Medulla oblongata (tissue), 1 donor: ENCODE measurements at regions not wholly inside any gene's neighbourhood (a gene's known extent, or its start where the extent isn't known, plus 50 kb on each side); places are given as distances from the start of the nearest gene placed in this dataset.
"Not testable (repeated sequence)": the region's sequence is repeated elsewhere in the genome, so short reads cannot be mapped to it uniquely, and the experiment has no call there.

Source experiments
- DNase-seq: peaks from one replicate; pipeline ENCODE4 v3.0.0-alpha.2; 2015; ENCODE audit errors: extremely low spot score

DNA sequence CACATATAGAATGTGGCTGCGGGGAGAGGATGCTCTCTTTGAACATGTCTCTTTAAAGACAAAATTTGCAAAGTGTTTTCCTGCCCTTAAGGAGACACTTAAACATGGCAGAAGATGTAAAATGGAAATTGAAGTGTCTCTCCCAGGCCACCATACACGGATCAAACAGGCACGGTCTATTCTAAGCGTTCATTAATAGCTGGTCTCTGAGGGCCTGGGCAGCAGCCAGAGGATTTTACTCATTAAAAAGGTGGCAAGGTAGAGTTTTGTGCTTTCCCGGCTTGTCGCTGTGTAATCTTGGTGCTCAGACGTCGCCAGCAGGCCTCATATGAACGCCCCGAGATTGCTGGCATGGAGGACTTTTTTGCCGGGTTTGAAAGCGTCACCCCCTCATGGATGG, 205.5 kb downstream of the EMX2 start:
- no peak for DNase-seq

DNA sequence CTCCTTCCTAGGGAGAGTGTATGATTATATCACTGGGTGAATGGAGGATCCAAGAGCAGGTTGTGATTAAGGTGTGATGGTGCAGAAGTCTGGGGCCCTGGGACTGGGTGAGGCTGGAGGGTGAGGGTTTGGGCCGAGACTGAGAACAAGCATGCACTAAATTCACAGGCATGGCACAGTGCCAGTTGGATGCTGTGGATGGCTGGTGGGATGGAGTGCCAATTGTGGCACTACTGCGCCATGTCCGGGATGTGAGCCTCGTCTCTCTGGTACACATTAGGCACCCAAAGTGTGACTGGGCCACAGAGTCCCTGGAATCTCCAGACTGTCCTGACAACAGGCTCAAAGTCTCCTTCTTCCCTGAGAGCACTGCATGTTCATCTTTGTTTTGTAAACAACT, 208.1 kb downstream of the EMX2 start:
- no peak for DNase-seq

DNA sequence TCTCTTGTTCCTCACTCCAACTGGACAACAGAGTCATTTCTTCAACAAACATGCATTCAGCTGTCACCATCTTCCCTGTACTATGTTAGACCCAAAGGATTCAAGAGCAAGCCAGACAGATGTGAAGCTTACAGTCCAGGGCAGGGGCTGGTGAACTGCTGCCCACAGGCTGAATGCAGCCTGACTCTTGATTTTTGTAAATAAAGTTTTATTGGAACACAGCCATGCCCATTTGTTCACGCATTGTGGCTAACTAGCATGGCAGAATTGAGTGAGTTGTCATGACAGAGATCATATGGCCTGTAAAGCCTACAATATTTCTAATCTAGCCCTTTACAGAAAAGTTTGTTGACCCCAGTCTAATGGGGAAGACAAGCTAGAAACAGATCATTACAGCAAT, 208.7 kb downstream of the EMX2 start:
- no peak for DNase-seq

DNA sequence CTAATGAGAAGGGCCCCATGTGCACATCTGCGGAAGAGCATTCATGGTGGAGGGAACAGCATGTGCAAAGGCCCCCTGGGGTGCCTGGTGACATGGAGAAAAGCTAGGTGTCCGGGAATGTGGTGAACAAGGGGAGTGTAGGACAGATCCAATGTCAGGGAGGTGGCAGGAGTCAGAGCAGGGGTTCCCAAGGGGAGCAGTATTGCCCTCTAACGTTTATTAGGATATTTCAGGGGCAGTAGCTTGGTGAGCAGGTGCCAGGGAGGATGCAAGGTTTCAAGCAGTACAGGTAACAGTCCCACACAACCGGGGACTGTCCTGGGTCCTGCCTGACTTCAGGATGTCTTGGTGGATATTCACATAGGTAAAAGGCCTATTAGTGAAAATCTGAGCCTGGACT, 209.6 kb downstream of the EMX2 start:
- DNase-seq = no peak

DNA sequence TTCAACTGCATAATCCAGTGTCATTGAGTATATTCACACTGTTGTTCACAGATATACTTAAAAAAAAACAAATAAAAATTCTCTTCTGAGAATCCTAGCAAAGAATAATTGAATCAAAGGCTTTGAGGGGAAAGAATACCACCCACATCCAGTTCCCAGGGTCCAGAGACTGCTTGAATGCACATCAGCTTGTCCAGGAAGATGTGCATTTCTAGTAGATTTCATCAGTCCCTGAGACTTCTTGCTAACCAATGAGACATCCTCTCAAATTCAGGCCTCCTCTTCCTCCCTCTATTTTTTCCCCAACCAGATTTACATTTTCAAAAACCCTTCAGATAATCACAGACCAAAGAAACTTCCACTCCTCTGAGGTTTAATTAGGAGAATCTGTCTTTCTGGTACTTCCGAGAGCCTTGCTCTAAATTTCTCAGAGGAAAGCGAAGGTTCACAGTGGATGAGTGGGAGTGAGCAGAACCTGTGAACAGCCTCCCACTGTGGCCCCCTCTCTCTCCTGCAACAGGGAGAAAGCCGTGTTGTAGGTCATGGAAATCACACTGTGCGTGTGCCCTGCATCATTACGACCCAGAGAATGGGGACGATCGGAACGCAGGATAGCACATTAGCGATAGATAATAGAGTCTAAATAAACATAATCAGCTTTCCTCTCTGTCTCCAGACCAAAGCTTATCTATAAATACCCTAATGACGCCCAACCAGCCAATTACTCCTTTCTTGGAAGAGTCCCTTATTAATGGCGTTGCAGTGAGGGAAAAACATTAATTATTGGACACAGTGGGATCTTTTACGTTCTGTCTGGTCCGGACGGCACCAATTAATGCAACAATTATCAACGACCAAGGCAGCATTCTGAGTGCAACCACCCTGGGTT, 212.5 kb downstream of the EMX2 start:
- DNase-seq = no peak

DNA sequence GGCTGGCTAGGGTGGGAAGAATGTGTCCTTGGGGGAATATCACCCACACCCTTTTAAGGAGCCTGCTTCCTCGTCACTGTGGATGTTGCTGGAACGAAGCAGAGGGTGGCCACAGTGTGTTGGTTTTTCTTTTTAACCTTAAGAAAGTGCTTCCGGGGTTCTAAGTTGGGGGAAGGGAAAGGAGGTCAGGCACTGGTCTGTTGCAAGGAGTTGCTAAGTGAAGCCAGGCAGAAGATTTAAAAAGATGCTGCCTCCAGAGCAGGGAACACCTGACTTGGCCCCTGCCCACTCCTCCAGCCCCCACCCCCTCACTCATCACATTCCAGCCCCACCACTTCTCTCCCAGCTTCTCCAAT, 213.1 kb downstream of the EMX2 start:
- DNase-seq = no peak

DNA sequence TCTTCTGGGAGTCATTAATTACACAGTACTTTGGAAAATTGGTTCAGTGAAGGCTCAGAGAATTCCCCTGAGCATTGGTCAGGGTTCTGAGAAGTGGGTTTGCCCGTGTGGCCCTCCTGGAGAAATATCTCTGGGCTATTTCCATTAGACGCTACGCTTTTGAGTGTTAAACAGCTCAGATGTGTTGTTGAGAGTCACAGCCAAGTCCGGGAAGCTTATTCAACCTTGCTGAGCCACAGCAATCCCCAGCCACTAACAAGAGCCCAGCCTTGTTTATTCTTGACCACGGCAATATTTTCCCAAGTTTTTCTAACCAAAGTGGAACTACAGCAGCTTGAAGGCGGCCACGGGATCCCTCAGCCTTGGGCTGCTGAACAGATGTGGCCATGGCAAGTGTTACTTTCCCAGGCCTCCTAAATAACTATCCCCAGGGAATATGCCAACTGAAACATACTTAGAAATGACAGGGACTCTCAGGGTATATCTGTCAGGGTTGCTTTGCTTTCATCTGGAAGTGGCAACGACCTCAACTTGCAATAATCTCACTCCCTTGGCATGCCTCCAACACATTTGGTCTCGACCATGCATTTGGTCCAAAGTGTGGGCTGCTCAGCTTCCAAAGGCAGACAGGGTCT, 214.7 kb downstream of the EMX2 start:
- no peak for DNase-seq

DNA sequence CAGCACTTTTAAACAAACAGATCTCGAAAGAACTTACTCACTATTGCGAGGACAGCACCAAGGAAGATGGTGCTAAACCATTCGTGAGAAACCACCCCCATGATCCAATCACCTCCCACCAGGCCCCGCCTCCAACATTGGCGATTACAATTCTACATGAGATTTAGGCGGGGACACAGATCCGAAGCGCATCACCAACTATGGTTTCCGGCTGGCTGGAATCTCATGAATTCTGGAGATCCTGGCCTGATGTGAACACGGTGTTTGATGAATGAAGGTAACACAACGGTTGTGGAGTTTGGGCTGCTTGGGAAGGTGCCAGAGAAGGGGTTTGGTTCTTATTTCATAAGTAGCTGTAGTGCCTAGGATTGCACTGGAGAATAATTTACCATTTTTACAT, 216.7 kb downstream of the EMX2 start:
- no peak for DNase-seq

DNA sequence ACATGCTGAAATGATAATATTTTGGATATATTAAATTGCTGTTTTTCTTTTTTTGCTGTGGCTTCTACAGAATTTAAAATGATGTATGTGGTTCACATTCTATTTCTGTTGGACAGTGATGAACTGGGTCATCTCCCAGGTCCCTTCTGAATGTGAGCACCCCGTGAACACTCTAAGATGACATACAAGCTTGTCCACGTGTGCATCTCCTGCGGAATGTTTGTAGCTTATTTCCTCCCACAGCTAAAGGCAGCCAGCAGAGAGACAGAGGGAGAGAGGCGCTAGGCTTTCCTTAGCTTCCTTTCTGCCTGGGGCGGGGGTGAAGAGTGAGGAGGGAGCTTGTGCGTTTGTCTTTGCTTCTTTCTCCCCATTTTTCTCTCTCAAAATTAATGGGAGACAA, 219.1 kb downstream of the EMX2 start:
- no peak for DNase-seq

DNA sequence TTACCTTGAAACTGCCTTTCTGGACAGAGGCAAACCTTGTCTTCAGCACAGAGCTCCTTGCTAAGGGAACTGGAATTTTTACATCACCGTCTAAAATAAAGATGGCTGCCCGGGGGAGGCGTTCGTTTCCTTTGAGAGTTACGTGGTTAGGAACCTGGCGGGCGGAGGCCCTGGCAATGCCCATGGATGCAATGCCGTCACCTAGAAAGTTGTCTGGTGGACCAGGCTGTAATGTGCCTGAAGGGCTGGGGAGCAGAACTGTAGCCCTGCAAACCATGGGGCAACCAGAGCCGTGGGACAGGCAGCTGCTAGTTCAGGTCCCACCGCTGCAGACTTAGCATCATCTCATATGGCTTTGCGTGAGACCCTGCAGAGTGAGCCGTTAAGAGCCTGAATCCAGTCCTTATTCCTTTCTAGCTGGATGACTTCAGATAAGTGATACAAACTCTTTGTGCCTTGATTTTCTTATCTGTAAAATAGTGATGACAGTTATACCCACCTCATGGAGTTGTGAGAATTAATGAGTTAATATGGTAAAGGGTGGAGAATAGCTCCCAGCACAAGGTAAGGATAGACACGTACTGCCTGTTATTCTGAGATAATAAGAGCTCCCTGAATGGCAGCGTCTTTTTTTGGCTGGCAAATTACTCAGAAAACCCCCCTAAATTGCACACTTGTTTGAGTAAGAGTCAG, 219.7 kb downstream of the EMX2 start:
- DNase-seq = no peak

DNA sequence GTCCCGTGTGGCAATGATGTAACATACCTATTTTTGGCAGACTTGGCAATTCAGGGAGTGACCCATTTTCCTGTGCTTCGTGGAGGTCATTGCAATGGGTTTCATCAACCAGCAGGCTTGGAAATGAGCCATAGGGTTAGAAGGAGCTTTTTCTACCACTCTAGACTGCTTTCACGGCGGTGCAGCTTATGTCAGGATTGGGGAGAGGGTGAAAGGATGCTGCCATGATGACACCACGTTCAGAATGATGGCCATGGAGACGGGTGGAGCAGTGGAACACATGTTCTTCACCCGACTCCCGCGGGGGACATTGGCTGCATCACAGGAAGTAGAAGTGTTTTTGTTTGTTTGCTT, 220.2 kb downstream of the EMX2 start:
- no peak for DNase-seq

DNA sequence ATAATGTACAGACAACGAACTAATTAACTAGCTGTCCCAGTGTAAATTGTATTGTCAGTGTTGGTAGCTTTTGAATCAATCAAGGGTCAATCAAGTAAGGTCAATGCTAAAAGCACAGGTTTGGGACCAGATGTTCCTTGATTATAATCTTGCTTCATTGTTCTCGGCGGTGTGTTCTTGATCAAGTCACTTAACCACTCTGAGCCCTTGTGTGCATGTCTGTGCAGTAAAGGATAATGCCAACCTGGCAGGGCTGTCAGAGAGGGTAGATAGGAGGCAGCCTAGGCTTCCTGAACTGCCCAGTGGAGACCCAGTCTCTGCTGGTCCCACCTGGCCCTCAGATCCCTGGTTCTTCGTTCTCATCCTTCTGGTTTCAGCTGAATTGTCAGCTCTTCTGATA, 221.0 kb downstream of the EMX2 start:
- DNase-seq = no peak

DNA sequence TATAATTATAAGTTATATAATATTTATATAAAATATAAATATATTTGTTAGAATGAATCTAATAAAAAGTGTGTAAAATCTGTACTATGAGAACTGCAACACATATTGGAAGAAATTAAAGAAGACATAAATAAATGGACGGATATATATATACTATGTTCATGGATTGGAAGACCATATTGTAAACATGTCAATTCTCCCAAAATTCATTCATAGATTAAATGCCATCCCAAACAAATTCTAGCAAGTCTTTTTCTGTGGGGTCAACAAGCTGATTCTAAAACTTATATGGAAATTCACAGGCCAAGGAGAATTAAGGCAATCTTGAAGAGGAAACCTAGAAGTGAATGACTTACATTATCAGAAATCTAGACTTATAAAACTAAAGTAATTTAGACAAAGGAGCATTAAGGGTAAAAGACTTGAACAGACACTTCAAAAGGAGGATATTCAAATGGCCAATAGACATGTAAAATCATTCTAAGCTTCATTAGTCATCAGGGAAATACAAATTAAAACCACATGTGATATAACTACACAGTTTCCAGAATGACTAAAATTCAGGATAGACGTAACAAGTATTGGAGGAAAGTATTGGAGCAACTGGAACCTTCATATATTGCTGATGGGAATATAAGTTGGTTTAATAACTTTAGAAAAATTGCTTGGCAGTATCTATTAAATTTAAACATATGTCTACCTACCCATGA, 225.9 kb downstream of the EMX2 start:
- DNase-seq = no peak

DNA sequence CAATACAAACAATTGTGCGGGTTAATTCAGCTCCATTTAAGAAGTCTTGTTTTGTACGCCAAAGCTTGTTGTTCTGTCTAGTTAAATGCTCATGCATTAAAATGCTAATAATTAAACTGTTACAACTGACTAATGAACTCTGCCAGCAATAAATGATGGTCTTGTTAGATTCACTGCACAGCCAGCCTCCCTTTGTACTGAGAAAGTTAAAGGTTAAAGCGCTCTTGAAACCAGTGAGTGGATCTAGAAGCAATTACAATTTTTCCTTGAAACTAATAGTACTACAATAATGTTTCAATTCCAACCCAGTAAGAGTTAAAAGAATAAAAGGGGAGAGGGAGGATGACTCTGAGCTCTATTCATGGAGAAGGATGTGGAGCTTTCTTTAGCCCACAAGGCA, 233.0 kb downstream of the EMX2 start:
- DNase-seq = no peak

DNA sequence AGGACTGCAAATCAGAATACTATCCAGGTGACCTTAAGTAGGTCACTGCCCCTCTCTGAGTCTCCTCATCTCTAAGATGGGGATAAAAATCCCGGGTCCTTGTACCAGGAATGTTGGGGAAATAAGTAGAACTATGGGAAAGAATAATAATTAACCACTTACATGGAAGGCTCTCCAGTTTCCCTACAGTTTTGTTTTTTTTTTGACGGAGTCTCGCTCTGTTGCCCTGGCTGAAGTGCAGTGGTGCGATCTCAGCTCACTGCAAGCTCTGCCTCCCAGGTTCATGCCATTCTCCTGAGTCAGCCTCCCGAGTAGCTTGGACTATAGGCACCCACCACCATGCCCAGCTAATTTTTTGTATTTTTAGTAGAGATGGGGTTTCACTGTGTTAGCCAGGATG, 234.7 kb downstream of the EMX2 start:
- DNase-seq = not testable (repeated sequence)

DNA sequence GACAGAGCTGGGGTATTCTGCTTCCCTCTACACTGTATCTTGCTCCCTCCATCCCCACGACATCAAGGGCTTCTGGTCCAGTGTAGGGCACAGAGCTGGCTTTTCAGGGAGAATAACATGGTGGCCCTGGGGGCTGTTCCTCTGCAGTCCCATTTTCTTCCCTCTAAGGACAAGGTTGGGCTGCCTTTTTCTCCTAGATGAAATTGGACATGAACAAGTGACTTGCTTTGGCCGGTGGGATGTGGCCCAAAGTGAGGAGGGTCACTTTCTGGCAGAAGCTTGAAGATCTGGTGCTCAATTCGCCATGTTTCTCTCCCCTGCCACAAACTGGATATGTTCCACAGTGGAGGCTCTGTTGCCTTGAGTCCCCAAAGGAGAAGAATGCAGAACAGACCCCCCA, 235.7 kb downstream of the EMX2 start:
- no peak for DNase-seq

DNA sequence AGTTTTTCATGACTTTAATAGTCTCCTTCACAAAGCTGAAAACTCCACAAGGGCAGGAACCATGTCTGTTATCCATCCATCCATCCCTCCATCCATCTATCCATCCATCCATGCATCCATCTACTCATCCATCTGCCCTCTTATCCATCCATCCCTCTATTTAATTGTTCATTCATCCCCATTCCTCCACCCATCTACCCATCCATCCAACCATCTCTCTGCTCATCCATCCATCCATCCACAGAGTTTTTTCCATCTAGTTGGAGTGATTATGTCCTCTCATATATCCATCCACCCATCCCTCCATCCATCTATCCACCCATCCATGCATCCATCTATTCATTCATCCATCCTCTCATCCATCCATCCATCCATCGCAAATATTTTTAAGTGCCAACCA, 237.9 kb downstream of the EMX2 start:
- no peak for DNase-seq

DNA sequence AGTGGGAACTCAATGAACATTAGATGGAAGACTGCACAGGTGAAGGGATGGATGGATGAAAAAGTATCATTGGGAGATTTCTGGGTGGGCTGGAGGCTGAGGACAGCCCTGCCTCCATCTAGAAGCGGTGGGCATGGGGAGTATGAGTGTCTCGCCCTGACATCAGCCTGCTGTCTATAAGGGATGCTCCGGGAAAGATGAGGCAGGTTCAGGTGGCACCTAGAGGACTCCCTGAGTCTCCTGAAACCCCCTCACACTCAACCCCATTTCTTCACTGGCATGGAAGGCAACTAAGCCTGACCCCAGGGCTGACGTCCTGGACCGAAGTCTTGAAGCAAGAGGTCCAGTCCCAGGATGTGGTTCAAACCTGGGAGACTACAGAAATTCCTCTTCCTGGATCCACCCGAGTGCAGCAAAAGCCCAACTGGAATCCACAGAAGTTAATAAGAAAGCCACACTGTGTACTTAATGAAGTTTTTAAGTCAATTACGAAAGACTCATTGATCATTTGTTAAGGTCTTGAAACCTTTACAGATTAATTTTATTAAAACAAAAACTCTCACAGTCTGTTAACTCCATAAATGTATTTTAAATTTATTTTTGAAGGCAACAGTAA, 238.8 kb downstream of the EMX2 start:
- DNase-seq = no peak

DNA sequence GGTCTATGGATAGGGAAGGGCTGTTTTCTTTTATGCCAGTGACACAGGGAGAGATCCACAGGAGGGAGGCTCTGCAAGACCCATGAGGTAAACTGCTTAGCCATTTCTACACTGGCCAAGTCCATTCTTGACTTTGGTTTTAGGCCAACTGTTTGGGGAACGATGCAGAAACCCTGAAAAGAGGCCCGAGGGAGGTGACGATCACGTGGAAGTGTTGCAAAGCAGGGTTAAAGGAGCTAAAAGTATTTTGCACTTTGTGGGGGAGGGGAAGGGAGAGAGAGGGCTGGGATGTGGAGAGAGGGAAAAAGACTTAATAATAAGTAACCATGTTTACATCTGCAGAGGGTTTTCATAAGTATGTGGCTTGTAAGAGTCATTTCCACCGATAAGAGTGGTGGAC, 239.7 kb downstream of the EMX2 start:
- no peak for DNase-seq

DNA sequence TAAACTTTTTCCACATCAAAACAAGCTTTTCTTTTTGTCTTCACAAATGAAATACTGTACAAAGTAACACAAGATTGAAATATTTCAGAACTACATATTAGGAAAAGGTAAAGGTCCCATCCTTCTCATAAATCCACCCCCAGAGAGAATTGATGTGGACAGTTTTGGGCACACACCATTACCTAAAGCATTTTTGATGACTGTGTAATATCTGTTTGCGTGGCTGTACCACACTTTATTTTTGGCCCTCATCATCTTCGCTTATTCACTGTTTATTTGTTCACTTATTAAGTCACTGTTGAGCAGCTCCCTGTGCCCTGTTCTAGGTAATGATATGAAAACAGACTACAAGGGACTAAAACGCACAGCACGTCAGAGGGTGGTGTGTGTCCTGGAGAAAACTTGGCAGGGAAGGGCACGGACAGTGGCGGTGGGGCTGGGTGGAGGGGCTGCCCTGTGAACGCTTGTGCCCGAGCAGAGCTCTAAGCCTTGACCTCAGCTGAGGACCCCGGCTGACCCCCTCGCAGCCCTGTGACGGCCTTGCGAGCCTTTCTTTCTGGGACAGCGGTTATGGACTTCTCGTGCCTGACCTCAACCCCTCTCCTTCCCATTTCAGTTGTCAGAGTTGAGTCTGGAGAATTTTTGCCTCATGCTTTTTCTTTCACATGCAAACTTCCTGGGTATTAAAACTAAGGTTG, 241.3 kb downstream of the EMX2 start:
- DNase-seq = no peak

DNA sequence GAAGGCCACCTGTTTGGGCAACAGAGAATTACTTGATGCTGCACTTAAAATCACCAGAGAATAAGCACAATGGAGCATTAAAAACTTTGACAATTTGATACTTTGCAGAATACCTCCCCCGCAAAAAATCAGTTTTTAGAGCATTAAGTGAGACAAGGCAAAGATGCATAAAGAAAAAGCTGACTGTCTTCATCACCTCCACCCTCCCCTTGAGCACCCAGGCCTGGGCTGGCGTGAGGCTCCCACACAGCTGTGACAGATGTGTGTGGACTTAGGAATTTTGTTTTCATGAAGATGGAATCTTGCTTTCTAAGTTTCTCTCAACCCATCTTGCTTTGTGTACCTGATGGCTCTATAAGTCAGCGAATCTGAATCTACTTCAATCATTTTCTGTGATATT, 242.2 kb downstream of the EMX2 start:
- no peak for DNase-seq
